DND-41 (cell line): ENCODE measurements at regions not wholly inside any gene's neighbourhood (a gene's known extent, or its start where the extent isn't known, plus 50 kb on each side); places are given as distances from the start of the nearest gene placed in this dataset.

Experiments used
- EZH2 ChIP-seq: IDR thresholded peaks from 3 replicates; pipeline ENCODE4 v1.6.1; 2012; ENCODE audit warnings: borderline replicate concordance, low read depth, mild to moderate bottlenecking, moderate library complexity, low read length, inconsistent platforms; ENCODE audit not compliant: severe bottlenecking
- TF ChIP-seq, protein P1 (sequence below): IDR thresholded peaks from 2 replicates; pipeline ENCODE4 v1.5.1; 2012; ENCODE audit warnings: borderline replicate concordance, low read length, moderate library complexity, mild to moderate bottlenecking; ENCODE audit not compliant: poor library complexity, severe bottlenecking; ENCODE audit errors: extremely low read depth

GRCh38 chr4:66636349-66636748 lies 909.0 kb downstream of the CENPC start:
- no peak for TF ChIP-seq EZH2
- TF ChIP-seq, protein P1, sequence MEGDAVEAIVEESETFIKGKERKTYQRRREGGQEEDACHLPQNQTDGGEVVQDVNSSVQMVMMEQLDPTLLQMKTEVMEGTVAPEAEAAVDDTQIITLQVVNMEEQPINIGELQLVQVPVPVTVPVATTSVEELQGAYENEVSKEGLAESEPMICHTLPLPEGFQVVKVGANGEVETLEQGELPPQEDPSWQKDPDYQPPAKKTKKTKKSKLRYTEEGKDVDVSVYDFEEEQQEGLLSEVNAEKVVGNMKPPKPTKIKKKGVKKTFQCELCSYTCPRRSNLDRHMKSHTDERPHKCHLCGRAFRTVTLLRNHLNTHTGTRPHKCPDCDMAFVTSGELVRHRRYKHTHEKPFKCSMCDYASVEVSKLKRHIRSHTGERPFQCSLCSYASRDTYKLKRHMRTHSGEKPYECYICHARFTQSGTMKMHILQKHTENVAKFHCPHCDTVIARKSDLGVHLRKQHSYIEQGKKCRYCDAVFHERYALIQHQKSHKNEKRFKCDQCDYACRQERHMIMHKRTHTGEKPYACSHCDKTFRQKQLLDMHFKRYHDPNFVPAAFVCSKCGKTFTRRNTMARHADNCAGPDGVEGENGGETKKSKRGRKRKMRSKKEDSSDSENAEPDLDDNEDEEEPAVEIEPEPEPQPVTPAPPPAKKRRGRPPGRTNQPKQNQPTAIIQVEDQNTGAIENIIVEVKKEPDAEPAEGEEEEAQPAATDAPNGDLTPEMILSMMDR, result no peak
